ENCODE measurements at regions not wholly inside any gene's neighbourhood (a gene's known extent, or its start where the extent isn't known, plus 50 kb on each side); places are given as distances from the start of the nearest gene placed in this dataset.

DNA sequence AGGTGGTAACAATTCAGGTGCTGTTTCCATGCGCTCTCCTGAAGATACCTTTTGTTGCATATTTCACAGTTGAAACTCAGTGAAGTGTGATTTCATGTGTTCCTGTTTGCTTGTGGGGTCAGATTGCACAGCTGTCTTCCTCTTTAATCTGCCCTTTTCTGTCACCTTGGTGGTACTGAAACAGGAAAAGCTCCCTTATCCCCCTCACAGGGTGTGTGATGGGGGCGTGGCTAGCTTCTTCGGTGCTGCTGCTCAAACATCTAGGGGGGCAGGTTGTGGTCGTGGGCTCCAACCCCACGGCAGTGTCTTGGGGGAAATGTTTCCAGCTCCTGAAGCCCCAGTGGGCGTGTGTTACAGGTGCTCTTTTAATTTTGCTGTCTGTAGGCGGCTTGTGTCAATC is 107.4 kb upstream of the KLF14 start:
- no peak for TF ChIP-seq TEAD4 (IDR thresholded peaks at IDR 0.05)
- no peak for TF ChIP-seq EP300 (IDR thresholded peaks at IDR 0.05; ENCODE audit: borderline replicate concordance)
- TF ChIP-seq, protein P1, sequence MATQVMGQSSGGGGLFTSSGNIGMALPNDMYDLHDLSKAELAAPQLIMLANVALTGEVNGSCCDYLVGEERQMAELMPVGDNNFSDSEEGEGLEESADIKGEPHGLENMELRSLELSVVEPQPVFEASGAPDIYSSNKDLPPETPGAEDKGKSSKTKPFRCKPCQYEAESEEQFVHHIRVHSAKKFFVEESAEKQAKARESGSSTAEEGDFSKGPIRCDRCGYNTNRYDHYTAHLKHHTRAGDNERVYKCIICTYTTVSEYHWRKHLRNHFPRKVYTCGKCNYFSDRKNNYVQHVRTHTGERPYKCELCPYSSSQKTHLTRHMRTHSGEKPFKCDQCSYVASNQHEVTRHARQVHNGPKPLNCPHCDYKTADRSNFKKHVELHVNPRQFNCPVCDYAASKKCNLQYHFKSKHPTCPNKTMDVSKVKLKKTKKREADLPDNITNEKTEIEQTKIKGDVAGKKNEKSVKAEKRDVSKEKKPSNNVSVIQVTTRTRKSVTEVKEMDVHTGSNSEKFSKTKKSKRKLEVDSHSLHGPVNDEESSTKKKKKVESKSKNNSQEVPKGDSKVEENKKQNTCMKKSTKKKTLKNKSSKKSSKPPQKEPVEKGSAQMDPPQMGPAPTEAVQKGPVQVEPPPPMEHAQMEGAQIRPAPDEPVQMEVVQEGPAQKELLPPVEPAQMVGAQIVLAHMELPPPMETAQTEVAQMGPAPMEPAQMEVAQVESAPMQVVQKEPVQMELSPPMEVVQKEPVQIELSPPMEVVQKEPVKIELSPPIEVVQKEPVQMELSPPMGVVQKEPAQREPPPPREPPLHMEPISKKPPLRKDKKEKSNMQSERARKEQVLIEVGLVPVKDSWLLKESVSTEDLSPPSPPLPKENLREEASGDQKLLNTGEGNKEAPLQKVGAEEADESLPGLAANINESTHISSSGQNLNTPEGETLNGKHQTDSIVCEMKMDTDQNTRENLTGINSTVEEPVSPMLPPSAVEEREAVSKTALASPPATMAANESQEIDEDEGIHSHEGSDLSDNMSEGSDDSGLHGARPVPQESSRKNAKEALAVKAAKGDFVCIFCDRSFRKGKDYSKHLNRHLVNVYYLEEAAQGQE (IDR thresholded peaks at IDR 0.05; ENCODE audit: low read depth), result no peak
- no peak for TF ChIP-seq CEBPB (IDR thresholded peaks at IDR 0.05)
- no peak for TF ChIP-seq NFIC (IDR thresholded peaks at IDR 0.05)
- TF ChIP-seq TAF1 (IDR thresholded peaks at IDR 0.05; ENCODE audit: low read depth), result no peak
- no peak for TF ChIP-seq YY1 (IDR thresholded peaks at IDR 0.05; ENCODE audit: low read depth)
- no peak for TF ChIP-seq FOXM1 (IDR thresholded peaks at IDR 0.05; ENCODE audit: borderline replicate concordance, low read depth)

All from Ishikawa (cell line).